NCI-H128 (cell line): ENCODE measurements at regions not wholly inside any gene's neighbourhood (a gene's known extent, or its start where the extent isn't known, plus 50 kb on each side); places are given as distances from the start of the nearest gene placed in this dataset.

Experiments
- DNase-seq: peaks from one replicate; lab custom pipeline; 2025; ENCODE audit not compliant: unreplicated experiment; lab: John Stamatoyannopoulos, UW

- DNase-seq, result no peak
Observed at GRCh38 chr5:25862276-25862675, 1176.1 kb downstream of the CDH9 start.

- no peak for DNase-seq
Observed at GRCh38 chr5:25858019-25858418, 1180.4 kb downstream of the CDH9 start.

- DNase-seq, result no peak
Observed at GRCh38 chr5:25851301-25851700, 1187.1 kb downstream of the CDH9 start.

GRCh38 chr5:25850581-25850980 is 1187.8 kb downstream of the CDH9 start:
- no peak for DNase-seq

- no peak for DNase-seq
Observed at GRCh38 chr5:25849270-25849669, 1189.1 kb downstream of the CDH9 start.

GRCh38 chr5:25823330-25823873 is 1178.6 kb upstream of the CDH10 start:
- no peak for DNase-seq
